ENCODE measurements at regions not wholly inside any gene's neighbourhood (a gene's known extent, or its start where the extent isn't known, plus 50 kb on each side); places are given as distances from the start of the nearest gene placed in this dataset.

- Histone ChIP-seq H3K27me3 (no peaks in the 10 kb centered on the region), H3K4me1 (peaks cover 9% of the 10 kb centered on the region), H3K27ac (no peak overlapping the region), H3K36me3 (no peaks in the 10 kb centered on the region), H3K9me3 (no peaks in the 10 kb centered on the region), H3K4me3 (no peak overlapping the region)
- TF ChIP-seq POLR2AphosphoS5 (IDR thresholded peaks at IDR 0.05; ENCODE audit: insufficient read depth in 1 of 2, low read depth in 1 of 2), result no peak
- TF ChIP-seq POLR2A (IDR thresholded peaks at IDR 0.05), result no peak
- TF ChIP-seq CTCF (IDR thresholded peaks at IDR 0.05), result no peak
- no peak for DNase-seq (ENCODE audit: extremely low spot score in 2 of 2)
- intact Hi-C loops (cut with DNase I), result no loop called here
Measured at GRCh38 chr12:91424506-91424905, 241.9 kb upstream of the DCN start.

GRCh38 chr12:91423693-91424050 is 241.1 kb upstream of the DCN start:
- no peak for DNase-seq (ENCODE audit: extremely low spot score in 2 of 2)

GRCh38 chr12:91422811-91423692 is 240.4 kb upstream of the DCN start:
- H3K36me3 ChIP-seq, result no peaks in the 10 kb centered on the region
- no peak for DNase-seq (ENCODE audit: extremely low spot score in 2 of 2)
- intact Hi-C loops (cut with DNase I), result no loop called here
- TF ChIP-seq CTCF (IDR thresholded peaks at IDR 0.05) (no peak), POLR2AphosphoS5 (IDR thresholded peaks at IDR 0.05; ENCODE audit: insufficient read depth in 1 of 2, low read depth in 1 of 2) (no peak), POLR2A (IDR thresholded peaks at IDR 0.05) (no peak)
- peaks cover 9% of the 10 kb centered on the region for H3K4me1 ChIP-seq
- H3K27ac ChIP-seq, result no peak overlapping the region
- no peak overlapping the region for H3K4me3 ChIP-seq
- no peaks in the 10 kb centered on the region for H3K9me3 ChIP-seq
- H3K27me3 ChIP-seq, result no peaks in the 10 kb centered on the region

More at GRCh38 chr12:91423693-91424050, 241.1 kb upstream of the DCN start:
- Histone ChIP-seq H3K36me3 (no peaks in the 10 kb centered on the region), H3K27ac (no peak overlapping the region), H3K4me3 (no peak overlapping the region), H3K27me3 (no peaks in the 10 kb centered on the region), H3K9me3 (no peaks in the 10 kb centered on the region), H3K4me1 (peaks cover 9% of the 10 kb centered on the region)
- intact Hi-C loops (cut with DNase I), result no loop called here
- TF ChIP-seq CTCF (IDR thresholded peaks at IDR 0.05) (no peak), POLR2A (IDR thresholded peaks at IDR 0.05) (no peak), POLR2AphosphoS5 (IDR thresholded peaks at IDR 0.05; ENCODE audit: insufficient read depth in 1 of 2, low read depth in 1 of 2) (no peak)

GRCh38 chr12:91422127-91422526 is 239.5 kb upstream of the DCN start:
- H3K27me3 ChIP-seq, result no peaks in the 10 kb centered on the region
- H3K4me1 ChIP-seq, result peaks cover 9% of the 10 kb centered on the region
- H3K9me3 ChIP-seq, result no peaks in the 10 kb centered on the region
- H3K36me3 ChIP-seq, result no peaks in the 10 kb centered on the region
- no peak for TF ChIP-seq CTCF (IDR thresholded peaks at IDR 0.05)
- TF ChIP-seq POLR2AphosphoS5 (IDR thresholded peaks at IDR 0.05; ENCODE audit: insufficient read depth in 1 of 2, low read depth in 1 of 2), result no peak
- no peak overlapping the region for H3K4me3 ChIP-seq
- no peak overlapping the region for H3K27ac ChIP-seq
- no peak for DNase-seq (ENCODE audit: extremely low spot score in 2 of 2)
- intact Hi-C loops (cut with DNase I), result no loop called here

GRCh38 chr12:91419809-91420208 is 237.2 kb upstream of the DCN start:
- H3K27ac ChIP-seq, result no peak overlapping the region
- peaks cover 9% of the 10 kb centered on the region for H3K4me1 ChIP-seq
- TF ChIP-seq POLR2AphosphoS5 (IDR thresholded peaks at IDR 0.05; ENCODE audit: insufficient read depth in 1 of 2, low read depth in 1 of 2) (no peak), POLR2A (IDR thresholded peaks at IDR 0.05) (no peak), CTCF (IDR thresholded peaks at IDR 0.05) (no peak)
- no peaks in the 10 kb centered on the region for H3K36me3 ChIP-seq
- H3K9me3 ChIP-seq, result no peaks in the 10 kb centered on the region
- DNase-seq (ENCODE audit: extremely low spot score in 2 of 2), result no peak
- no peaks in the 10 kb centered on the region for H3K27me3 ChIP-seq
- no peak overlapping the region for H3K4me3 ChIP-seq
- intact Hi-C loops (cut with DNase I), result no loop called here
